ENCODE measurements at regions not wholly inside any gene's neighbourhood (a gene's known extent, or its start where the extent isn't known, plus 50 kb on each side); places are given as distances from the start of the nearest gene placed in this dataset.

DNA sequence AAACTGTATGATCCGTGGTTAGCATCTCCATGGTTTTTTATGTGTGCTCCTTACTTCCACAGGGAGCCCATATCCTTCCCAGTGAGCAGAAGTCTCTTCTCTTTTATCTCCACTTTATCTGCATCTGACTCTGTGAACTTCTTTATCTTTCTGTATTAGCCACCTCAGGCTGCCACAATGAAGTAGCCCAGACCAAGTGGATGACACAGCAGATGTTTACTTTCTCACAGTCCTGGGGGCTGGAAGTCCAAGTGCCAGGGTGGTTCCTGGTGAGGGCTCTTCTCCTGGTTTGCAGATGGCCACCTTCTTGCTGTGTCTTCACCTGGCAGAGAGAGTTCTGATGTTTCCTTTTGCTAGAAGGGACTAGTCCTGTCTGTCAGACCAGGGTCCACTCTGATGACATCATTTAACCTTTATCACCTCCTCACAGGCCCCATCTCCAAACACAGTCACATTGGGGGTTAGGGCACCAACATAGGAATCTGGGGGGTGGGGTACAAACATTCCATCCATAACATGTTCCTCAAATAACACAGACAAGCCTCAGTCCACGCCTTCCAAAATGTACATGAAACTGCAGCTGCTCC is 108.5 kb upstream of the RNF32 start:
- no peak for TF ChIP-seq RAD21 (conservative IDR thresholded peaks at IDR 0.05)
- TF ChIP-seq MXI1 (conservative IDR thresholded peaks at IDR 0.05; ENCODE audit: poor library complexity, severe bottlenecking), result no peak
- TF ChIP-seq SMC3 (conservative IDR thresholded peaks at IDR 0.05; ENCODE audit: poor library complexity), result no peak
- TF ChIP-seq CTCF (IDR thresholded peaks at IDR 0.05; ENCODE audit: poor library complexity, severe bottlenecking), result no peak
- TF ChIP-seq POLR2AphosphoS5 (IDR thresholded peaks at IDR 0.05), result no peak
- no peak for TF ChIP-seq REST (IDR thresholded peaks at IDR 0.05; ENCODE audit: borderline replicate concordance)
- TF ChIP-seq EZH2 (IDR thresholded peaks at IDR 0.05; ENCODE audit: borderline replicate concordance, insufficient read depth, low read length, poor library complexity, severe bottlenecking), result no peak
- TF ChIP-seq EP300 (conservative IDR thresholded peaks at IDR 0.05; ENCODE audit: poor library complexity, severe bottlenecking), result no peak
- TF ChIP-seq TAF1 (IDR thresholded peaks at IDR 0.05; ENCODE audit: low read depth), result no peak
- no peaks in the 10 kb centered on the region for H3K9me3 ChIP-seq (ENCODE audit: low read length)
- H3F3A ChIP-seq (ENCODE audit: insufficient read depth, low read length, poor library complexity, severe bottlenecking), result no peaks in the 10 kb centered on the region
- H3K4me2 ChIP-seq (ENCODE audit: low read length), result no peak overlapping the region
- H3K79me2 ChIP-seq (replicated peaks; ENCODE audit: insufficient read depth, low read length), result no peaks in the 10 kb centered on the region
- no peaks in the 10 kb centered on the region for H3K36me3 ChIP-seq (ENCODE audit: insufficient read depth, low read length)
- H3K27ac ChIP-seq (ENCODE audit: low read length), result no peak overlapping the region
- H3K27me3 ChIP-seq (ENCODE audit: insufficient read depth, low read depth, low read length), result no peaks in the 10 kb centered on the region
- H3K9me2 ChIP-seq (ENCODE audit: insufficient read depth, low read length), result no peaks in the 10 kb centered on the region
- no peak overlapping the region for H3K4me3 ChIP-seq (ENCODE audit: low read length)
- H3K9ac ChIP-seq (ENCODE audit: low read length), result no peak overlapping the region
- H4K20me1 ChIP-seq (ENCODE audit: insufficient read depth), result no peaks in the 10 kb centered on the region
- no peak overlapping the region for H2AFZ ChIP-seq (ENCODE audit: low read depth, low read length)

- H3K4me3 ChIP-seq (ENCODE audit: low read length), result no peak overlapping the region
- no peaks in the 10 kb centered on the region for H3F3A ChIP-seq (ENCODE audit: insufficient read depth, low read length, poor library complexity, severe bottlenecking)
- no peaks in the 10 kb centered on the region for H4K20me1 ChIP-seq (ENCODE audit: insufficient read depth)
- H3K79me2 ChIP-seq (replicated peaks; ENCODE audit: insufficient read depth, low read length), result no peaks in the 10 kb centered on the region
- H3K27me3 ChIP-seq (ENCODE audit: insufficient read depth, low read depth, low read length), result no peaks in the 10 kb centered on the region
- H3K27ac ChIP-seq (ENCODE audit: low read length), result no peak overlapping the region
- no peak overlapping the region for H3K9ac ChIP-seq (ENCODE audit: low read length)
- H3K36me3 ChIP-seq (ENCODE audit: insufficient read depth, low read length), result no peaks in the 10 kb centered on the region
- no peaks in the 10 kb centered on the region for H3K9me2 ChIP-seq (ENCODE audit: insufficient read depth, low read length)
- no peak overlapping the region for H3K4me2 ChIP-seq (ENCODE audit: low read length)
- H3K9me3 ChIP-seq (ENCODE audit: low read length), result no peaks in the 10 kb centered on the region
- no peak for TF ChIP-seq EZH2 (IDR thresholded peaks at IDR 0.05; ENCODE audit: borderline replicate concordance, insufficient read depth, low read length, poor library complexity, severe bottlenecking)
- TF ChIP-seq TAF1 (IDR thresholded peaks at IDR 0.05; ENCODE audit: low read depth), result no peak
- no peak for TF ChIP-seq MXI1 (conservative IDR thresholded peaks at IDR 0.05; ENCODE audit: poor library complexity, severe bottlenecking)
- no peak for TF ChIP-seq CTCF (IDR thresholded peaks at IDR 0.05; ENCODE audit: poor library complexity, severe bottlenecking)
- no peak for TF ChIP-seq SMC3 (conservative IDR thresholded peaks at IDR 0.05; ENCODE audit: poor library complexity)
- TF ChIP-seq EP300 (conservative IDR thresholded peaks at IDR 0.05; ENCODE audit: poor library complexity, severe bottlenecking), result no peak
- no peak for TF ChIP-seq RAD21 (conservative IDR thresholded peaks at IDR 0.05)
- TF ChIP-seq REST (IDR thresholded peaks at IDR 0.05; ENCODE audit: borderline replicate concordance), result no peak
- no peak for TF ChIP-seq POLR2AphosphoS5 (IDR thresholded peaks at IDR 0.05)
- H2AFZ ChIP-seq (ENCODE audit: low read depth, low read length), result no peak overlapping the region
Measured at GRCh38 chr7:156529956-156530355, 110.6 kb upstream of the RNF32 start.

Measured in neural cell (in vitro differentiated cells).